ENCODE measurements at regions not wholly inside any gene's neighbourhood (a gene's known extent, or its start where the extent isn't known, plus 50 kb on each side); places are given as distances from the start of the nearest gene placed in this dataset.

DNA sequence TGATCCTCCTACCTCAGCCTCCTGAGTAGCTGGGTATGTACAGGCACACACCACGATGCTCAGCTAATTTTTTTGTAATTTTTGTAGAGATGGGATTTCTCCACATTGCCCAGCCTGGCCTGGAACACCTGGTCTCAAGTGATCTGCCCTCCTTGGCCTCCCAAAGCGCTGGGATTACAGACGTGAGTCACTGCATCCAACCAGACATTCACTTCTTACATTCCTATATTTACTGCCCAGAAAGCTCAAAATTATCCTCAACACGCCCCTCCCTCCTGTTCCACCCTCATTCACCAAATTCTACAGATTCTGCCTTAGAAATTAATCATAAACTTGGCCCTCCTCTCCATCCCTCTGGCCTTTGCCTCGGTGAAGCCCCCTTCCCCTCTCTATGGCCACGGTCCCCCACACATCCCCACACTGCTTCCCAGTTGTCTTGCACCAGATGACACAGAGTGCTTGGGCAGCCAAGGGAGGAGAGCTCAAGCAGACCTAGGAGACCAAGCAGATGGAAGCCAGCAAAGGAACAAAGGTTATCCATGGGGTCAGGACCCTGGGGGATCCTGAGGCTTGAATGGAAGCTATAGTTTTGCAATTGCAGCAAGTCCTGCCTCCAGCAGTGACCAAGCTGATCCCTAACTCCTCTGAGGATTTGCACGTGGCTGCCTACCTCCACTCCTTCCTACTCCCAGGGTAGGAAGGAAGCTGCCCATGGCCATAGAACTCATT is 213.2 kb upstream of the FOXN3 start:
- TF ChIP-seq, protein P1, sequence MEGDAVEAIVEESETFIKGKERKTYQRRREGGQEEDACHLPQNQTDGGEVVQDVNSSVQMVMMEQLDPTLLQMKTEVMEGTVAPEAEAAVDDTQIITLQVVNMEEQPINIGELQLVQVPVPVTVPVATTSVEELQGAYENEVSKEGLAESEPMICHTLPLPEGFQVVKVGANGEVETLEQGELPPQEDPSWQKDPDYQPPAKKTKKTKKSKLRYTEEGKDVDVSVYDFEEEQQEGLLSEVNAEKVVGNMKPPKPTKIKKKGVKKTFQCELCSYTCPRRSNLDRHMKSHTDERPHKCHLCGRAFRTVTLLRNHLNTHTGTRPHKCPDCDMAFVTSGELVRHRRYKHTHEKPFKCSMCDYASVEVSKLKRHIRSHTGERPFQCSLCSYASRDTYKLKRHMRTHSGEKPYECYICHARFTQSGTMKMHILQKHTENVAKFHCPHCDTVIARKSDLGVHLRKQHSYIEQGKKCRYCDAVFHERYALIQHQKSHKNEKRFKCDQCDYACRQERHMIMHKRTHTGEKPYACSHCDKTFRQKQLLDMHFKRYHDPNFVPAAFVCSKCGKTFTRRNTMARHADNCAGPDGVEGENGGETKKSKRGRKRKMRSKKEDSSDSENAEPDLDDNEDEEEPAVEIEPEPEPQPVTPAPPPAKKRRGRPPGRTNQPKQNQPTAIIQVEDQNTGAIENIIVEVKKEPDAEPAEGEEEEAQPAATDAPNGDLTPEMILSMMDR (IDR thresholded peaks at IDR 0.05): no peak
- DNase-seq (ENCODE audit: low spot score): no peak
- no peak for ATAC-seq (ENCODE audit: low FRiP score)

GRCh38 chr14:89629383-89629782 is 212.3 kb upstream of the FOXN3 start:
- TF ChIP-seq, protein P1 (IDR thresholded peaks at IDR 0.05): no peak
- ATAC-seq (ENCODE audit: low FRiP score): no peak
- DNase-seq (ENCODE audit: low spot score): no peak

GRCh38 chr14:89628521-89628920 is 211.5 kb upstream of the FOXN3 start:
- TF ChIP-seq, protein P1 (IDR thresholded peaks at IDR 0.05): no peak
- DNase-seq (ENCODE audit: low spot score) (no peak), ATAC-seq (ENCODE audit: low FRiP score) (no peak)

DNA sequence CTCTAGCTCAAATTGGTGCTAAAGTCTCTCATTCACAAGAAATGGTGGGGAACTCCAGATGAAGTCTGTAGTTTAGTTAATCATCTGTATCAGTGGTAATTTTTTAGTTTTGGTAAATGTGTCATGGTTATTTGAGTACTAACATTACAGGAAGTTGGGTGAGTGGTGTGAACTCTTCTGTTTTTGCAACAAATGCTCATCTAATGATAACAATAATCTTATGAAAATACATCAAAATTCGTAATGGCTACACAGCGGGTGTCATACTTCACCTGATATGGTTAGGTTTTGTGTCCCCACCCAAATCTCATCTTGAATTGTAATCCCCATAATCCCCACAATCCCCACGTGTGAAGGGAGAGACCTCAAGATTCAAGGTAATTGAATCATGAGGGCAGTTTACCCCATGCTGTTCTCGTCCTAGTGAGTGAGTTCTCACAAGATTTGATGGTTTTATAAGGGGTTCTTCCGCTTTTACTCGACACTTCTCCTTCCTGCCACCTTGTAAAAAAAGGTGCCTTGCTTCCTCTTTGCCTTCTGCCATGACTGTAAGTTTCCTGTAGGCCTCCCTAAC is 209.3 kb upstream of the FOXN3 start:
- DNase-seq (ENCODE audit: low spot score): no peak
- no peak for ATAC-seq (ENCODE audit: low FRiP score)
- TF ChIP-seq, protein P1 (IDR thresholded peaks at IDR 0.05): no peak

DNA sequence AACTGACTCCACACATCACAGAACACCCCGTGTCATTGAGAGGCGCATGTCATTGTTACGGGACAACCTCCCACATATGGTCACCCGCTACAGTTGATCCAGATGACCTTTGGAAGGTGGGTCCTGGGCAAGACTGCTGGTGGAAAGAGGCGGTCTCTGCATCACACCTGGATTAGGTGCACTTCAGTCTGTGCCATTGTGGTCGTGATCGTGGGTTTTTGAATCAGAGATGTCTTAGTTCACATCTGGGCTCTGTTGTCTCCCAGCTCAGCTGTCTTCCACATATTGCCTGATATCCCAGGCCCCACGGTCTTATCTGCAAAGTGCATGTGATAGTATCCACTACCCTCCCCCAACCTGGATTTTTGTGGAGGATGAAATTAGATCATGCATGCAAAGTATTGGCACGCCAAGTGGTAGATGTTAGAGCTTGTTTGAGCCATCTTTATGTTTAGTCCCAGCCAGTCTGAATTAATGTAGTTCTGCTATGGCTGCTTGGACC is 208.7 kb upstream of the FOXN3 start:
- TF ChIP-seq, protein P1 (IDR thresholded peaks at IDR 0.05): no peak
- no peak for ATAC-seq (ENCODE audit: low FRiP score)
- DNase-seq (ENCODE audit: low spot score): no peak

GRCh38 chr14:89625244-89625713 is 208.2 kb upstream of the FOXN3 start:
- DNase-seq (ENCODE audit: low spot score): no peak
- ATAC-seq (ENCODE audit: low FRiP score): no peak
- TF ChIP-seq, protein P1 (IDR thresholded peaks at IDR 0.05): no peak
